Activated T-helper 17 cell treated with anti-CD3 and anti-CD28 coated beads, Interleukin-2, amount 50 U/mL, for 72 hours (primary cell): ENCODE measurements at regions not wholly inside any gene's neighbourhood (a gene's known extent, or its start where the extent isn't known, plus 50 kb on each side); places are given as distances from the start of the nearest gene placed in this dataset.

Experiments used
- ATAC-seq: fragments of 150-1000 bp; cut with Tn5 transposase; replicated peaks from 2 replicates; pipeline ENCODE4 v1.10.0; 2021; ENCODE audit warnings: mild to moderate bottlenecking, moderate library complexity
- H3K27ac Mint-ChIP-seq: one replicate; pipeline ENCODE4 v1.8.0; 2022; ENCODE audit warnings: mixed read lengths
- H3K27me3 Mint-ChIP-seq: one replicate; pipeline ENCODE4 v1.8.0; 2022; ENCODE audit warnings: mixed read lengths
- H3K36me3 Mint-ChIP-seq: one replicate; pipeline ENCODE4 v1.8.0; 2022; ENCODE audit warnings: low read depth, mild to moderate bottlenecking, mixed read lengths
- H3K4me1 Mint-ChIP-seq: one replicate; pipeline ENCODE4 v1.8.0; 2022; ENCODE audit warnings: mixed read lengths
- H3K4me3 Mint-ChIP-seq: one replicate; pipeline ENCODE4 v1.8.0; 2022; ENCODE audit warnings: mild to moderate bottlenecking, mixed read lengths
- H3K9me3 Mint-ChIP-seq: one replicate; pipeline ENCODE4 v1.8.0; 2022; ENCODE audit warnings: mixed read lengths

- no peaks in the 10 kb centered on the region for H3K4me1 Mint-ChIP-seq
- H3K27ac Mint-ChIP-seq, result no peak overlapping the region
- no peak for ATAC-seq
- H3K4me3 Mint-ChIP-seq, result no peak overlapping the region
- H3K9me3 Mint-ChIP-seq, result no peaks in the 10 kb centered on the region
- no peaks in the 10 kb centered on the region for H3K36me3 Mint-ChIP-seq
- H3K27me3 Mint-ChIP-seq, result peaks cover 6% of the 10 kb centered on the region
These were observed 119.5 kb downstream of the BAMBI start for GRCh38 chr10:28796606-28797512.

GRCh38 chr10:28797904-28798371 lies 120.6 kb downstream of the BAMBI start:
- no peak for ATAC-seq
- H3K36me3 Mint-ChIP-seq, result no peaks in the 10 kb centered on the region
- no peaks in the 10 kb centered on the region for H3K9me3 Mint-ChIP-seq
- H3K4me3 Mint-ChIP-seq, result no peak overlapping the region
- H3K27me3 Mint-ChIP-seq, result peaks cover 10% of the 10 kb centered on the region
- no peak overlapping the region for H3K27ac Mint-ChIP-seq
- H3K4me1 Mint-ChIP-seq, result no peaks in the 10 kb centered on the region

GRCh38 chr10:28798428-28798955 lies 121.2 kb downstream of the BAMBI start:
- Mint-ChIP-seq H3K4me1 (no peaks in the 10 kb centered on the region), H3K27me3 (peaks cover 12% of the 10 kb centered on the region), H3K27ac (no peak overlapping the region), H3K36me3 (no peaks in the 10 kb centered on the region), H3K9me3 (no peaks in the 10 kb centered on the region), H3K4me3 (no peak overlapping the region)
- ATAC-seq, result no peak

GRCh38 chr10:28798964-28799363 lies 121.6 kb downstream of the BAMBI start:
- no peaks in the 10 kb centered on the region for H3K36me3 Mint-ChIP-seq
- no peaks in the 10 kb centered on the region for H3K4me1 Mint-ChIP-seq
- H3K27me3 Mint-ChIP-seq, result peaks cover 13% of the 10 kb centered on the region
- H3K4me3 Mint-ChIP-seq, result no peak overlapping the region
- no peaks in the 10 kb centered on the region for H3K9me3 Mint-ChIP-seq
- no peak overlapping the region for H3K27ac Mint-ChIP-seq
- ATAC-seq, result no peak

GRCh38 chr10:28800144-28800543 lies 122.8 kb downstream of the BAMBI start:
- Mint-ChIP-seq H3K4me3 (no peak overlapping the region), H3K4me1 (no peaks in the 10 kb centered on the region), H3K27ac (no peak overlapping the region), H3K9me3 (no peaks in the 10 kb centered on the region), H3K36me3 (no peaks in the 10 kb centered on the region), H3K27me3 (peaks cover 14% of the 10 kb centered on the region)
- ATAC-seq, result no peak

- H3K9me3 Mint-ChIP-seq, result no peaks in the 10 kb centered on the region
- no peak for ATAC-seq
- H3K27ac Mint-ChIP-seq, result no peak overlapping the region
- H3K4me3 Mint-ChIP-seq, result no peak overlapping the region
- H3K36me3 Mint-ChIP-seq, result no peaks in the 10 kb centered on the region
- H3K27me3 Mint-ChIP-seq, result peaks cover 18% of the 10 kb centered on the region
- no peaks in the 10 kb centered on the region for H3K4me1 Mint-ChIP-seq
These were observed 123.9 kb downstream of the BAMBI start for GRCh38 chr10:28801247-28801646.

GRCh38 chr10:28801869-28802268 lies 124.5 kb downstream of the BAMBI start:
- Mint-ChIP-seq H3K4me3 (no peak overlapping the region), H3K4me1 (no peaks in the 10 kb centered on the region), H3K9me3 (no peaks in the 10 kb centered on the region), H3K27me3 (peaks cover 24% of the 10 kb centered on the region), H3K36me3 (no peaks in the 10 kb centered on the region), H3K27ac (no peak overlapping the region)
- ATAC-seq, result no peak

GRCh38 chr10:28805390-28805789 lies 128.1 kb downstream of the BAMBI start:
- no peak for ATAC-seq
- Mint-ChIP-seq H3K36me3 (no peaks in the 10 kb centered on the region), H3K9me3 (no peaks in the 10 kb centered on the region), H3K27ac (no peak overlapping the region), H3K4me1 (no peaks in the 10 kb centered on the region), H3K4me3 (no peak overlapping the region), H3K27me3 (peaks cover 50% of the 10 kb centered on the region)

GRCh38 chr10:28806488-28806941 lies 129.2 kb downstream of the BAMBI start:
- H3K36me3 Mint-ChIP-seq, result no peaks in the 10 kb centered on the region
- no peaks in the 10 kb centered on the region for H3K4me1 Mint-ChIP-seq
- H3K9me3 Mint-ChIP-seq, result no peaks in the 10 kb centered on the region
- H3K4me3 Mint-ChIP-seq, result no peak overlapping the region
- no peak for ATAC-seq
- peaks cover 53% of the 10 kb centered on the region for H3K27me3 Mint-ChIP-seq
- H3K27ac Mint-ChIP-seq, result no peak overlapping the region

GRCh38 chr10:28806951-28807759 lies 129.8 kb downstream of the BAMBI start:
- Mint-ChIP-seq H3K36me3 (no peaks in the 10 kb centered on the region), H3K27me3 (peaks cover 52% of the 10 kb centered on the region), H3K27ac (no peak overlapping the region), H3K9me3 (no peaks in the 10 kb centered on the region), H3K4me1 (no peaks in the 10 kb centered on the region), H3K4me3 (no peak overlapping the region)
- no peak for ATAC-seq

- Mint-ChIP-seq H3K9me3 (no peaks in the 10 kb centered on the region), H3K27me3 (peaks cover 57% of the 10 kb centered on the region), H3K4me1 (no peaks in the 10 kb centered on the region), H3K4me3 (no peak overlapping the region), H3K36me3 (no peaks in the 10 kb centered on the region), H3K27ac (no peak overlapping the region)
- ATAC-seq, result no peak
These were observed 130.7 kb downstream of the BAMBI start for GRCh38 chr10:28807760-28808613.

- no peaks in the 10 kb centered on the region for H3K9me3 Mint-ChIP-seq
- no peak overlapping the region for H3K4me3 Mint-ChIP-seq
- H3K4me1 Mint-ChIP-seq, result no peaks in the 10 kb centered on the region
- no peaks in the 10 kb centered on the region for H3K36me3 Mint-ChIP-seq
- H3K27ac Mint-ChIP-seq, result no peak overlapping the region
- ATAC-seq, result no peak
- H3K27me3 Mint-ChIP-seq, result peaks cover 54% of the 10 kb centered on the region
These were observed 131.4 kb downstream of the BAMBI start for GRCh38 chr10:28808693-28809092.

GRCh38 chr10:28810057-28810870 lies 132.9 kb downstream of the BAMBI start:
- peaks cover 50% of the 10 kb centered on the region for H3K27me3 Mint-ChIP-seq
- no peaks in the 10 kb centered on the region for H3K4me1 Mint-ChIP-seq
- no peak for ATAC-seq
- no peaks in the 10 kb centered on the region for H3K36me3 Mint-ChIP-seq
- H3K4me3 Mint-ChIP-seq, result no peak overlapping the region
- H3K9me3 Mint-ChIP-seq, result no peaks in the 10 kb centered on the region
- no peak overlapping the region for H3K27ac Mint-ChIP-seq
